Inferior parietal cortex (tissue), 1 donor: ENCODE measurements at regions not wholly inside any gene's neighbourhood (a gene's known extent, or its start where the extent isn't known, plus 50 kb on each side); places are given as distances from the start of the nearest gene placed in this dataset.

Experiments
- DNase-seq: peaks from one replicate; pipeline ENCODE4 v3.0.0-alpha.2; 2016; ENCODE audit errors: extremely low spot score

DNA sequence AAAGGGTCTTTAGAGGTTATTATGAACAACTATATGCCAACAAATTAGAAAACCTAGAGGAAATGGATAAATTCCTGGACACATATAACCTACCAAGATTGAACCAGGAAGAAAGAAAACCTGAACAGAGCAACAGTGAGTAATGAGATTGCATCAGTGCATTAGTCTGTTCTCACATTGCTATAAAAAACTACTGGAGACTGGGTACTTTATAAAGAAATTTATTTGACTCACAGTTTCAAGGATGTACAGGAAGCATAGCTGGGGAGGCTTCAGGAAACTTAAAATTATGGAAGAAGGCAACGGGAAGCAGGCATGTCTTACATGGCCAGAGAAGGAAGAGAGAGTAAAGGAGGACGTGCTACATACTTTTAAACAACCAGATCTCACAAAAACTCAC lies 70.8 kb upstream of the GNAZ start:
- no peak for DNase-seq

GRCh38 chr22:23000657-23001347 lies 69.5 kb upstream of the GNAZ start:
- DNase-seq = no peak

- DNase-seq = no peak
Observed at GRCh38 chr22:23001463-23001862, 68.9 kb upstream of the GNAZ start.

DNA sequence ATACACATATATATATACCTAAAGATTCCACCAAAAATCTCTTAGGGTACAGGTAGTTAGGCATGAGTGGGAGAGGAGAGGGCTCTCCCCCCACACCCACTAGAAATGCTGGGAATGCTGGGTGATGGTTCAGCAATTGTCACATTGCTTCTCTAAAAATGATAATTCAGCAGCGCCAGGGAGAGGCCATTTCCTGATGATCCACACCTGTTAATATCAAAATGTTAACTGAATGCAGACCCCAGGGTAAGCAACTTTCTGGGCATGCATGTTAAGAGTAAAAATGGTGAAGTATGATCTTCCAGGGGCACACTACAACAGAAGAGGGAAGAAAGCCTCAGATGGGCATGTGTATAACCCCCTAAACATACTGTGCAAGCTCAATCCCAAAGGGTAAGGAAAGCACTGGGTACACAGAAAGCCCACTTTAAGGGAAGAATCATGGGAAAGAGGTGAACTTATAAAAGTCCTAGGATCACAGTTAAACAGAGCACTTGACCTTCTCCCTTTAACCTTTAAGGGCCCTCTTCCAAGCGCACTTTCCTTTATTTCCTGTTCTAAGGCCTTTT lies 67.6 kb upstream of the GNAZ start:
- no peak for DNase-seq

DNA sequence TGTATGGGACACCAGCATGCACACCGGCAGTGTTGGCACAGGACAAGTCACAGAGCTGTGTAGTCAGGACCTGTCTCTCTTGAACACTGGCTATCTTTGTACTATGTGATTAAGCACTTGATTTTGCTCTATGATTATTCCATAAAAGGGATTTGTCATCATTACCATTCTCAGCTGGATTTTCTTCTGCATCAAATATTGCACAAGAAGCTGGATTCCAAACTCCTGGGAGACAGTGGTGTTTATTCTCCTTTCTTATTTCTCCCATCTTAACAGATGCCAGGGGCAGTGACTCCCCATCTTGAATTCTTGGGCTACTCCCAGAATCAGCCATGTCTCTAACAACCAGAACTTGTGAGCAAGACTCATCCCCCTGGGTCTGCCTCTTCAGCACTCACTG lies 62.5 kb upstream of the GNAZ start:
- no peak for DNase-seq

GRCh38 chr22:23008896-23009295 lies 61.4 kb upstream of the GNAZ start:
- DNase-seq = no peak
